ENCODE measurements at regions not wholly inside any gene's neighbourhood (a gene's known extent, or its start where the extent isn't known, plus 50 kb on each side); places are given as distances from the start of the nearest gene placed in this dataset.

DNA sequence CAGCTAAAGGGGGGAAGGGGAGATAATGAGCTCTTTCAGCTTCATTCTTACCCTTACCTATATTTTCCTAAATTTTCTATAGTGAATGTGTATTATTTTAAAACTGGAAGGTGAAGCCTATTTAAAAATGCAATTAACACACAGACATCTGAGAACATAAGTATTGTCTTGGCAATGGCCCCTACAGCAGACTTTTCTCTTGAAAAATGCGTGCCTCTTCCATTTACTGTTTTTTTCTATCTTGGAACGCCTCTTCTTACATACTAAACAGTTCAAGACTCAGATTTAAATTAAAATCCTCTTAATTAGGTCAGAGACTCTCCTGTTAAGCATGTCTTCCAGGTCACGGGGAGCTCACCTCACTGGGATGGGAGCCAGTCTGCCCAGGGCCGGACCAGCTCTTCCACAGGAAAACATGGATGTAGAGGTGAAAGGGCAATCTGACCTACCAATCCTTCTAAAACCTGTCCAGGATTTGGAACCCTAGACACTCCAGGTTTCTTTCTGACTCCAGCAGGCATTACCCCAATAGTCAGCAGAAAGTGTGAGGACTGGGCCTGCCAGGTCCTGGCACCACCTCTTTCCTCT is 137.3 kb downstream of the ZNF281 start:
- TF ChIP-seq EZH2 (IDR thresholded peaks at IDR 0.05; ENCODE audit: borderline replicate concordance, insufficient read depth, low read depth, low read length, poor library complexity, severe bottlenecking): no peak
- TF ChIP-seq CTCF (IDR thresholded peaks at IDR 0.05): no peak
- peaks cover 10% of the 10 kb centered on the region for H3K4me1 Mint-ChIP-seq
- H3K9me3 Mint-ChIP-seq (ENCODE audit: insufficient read depth): no peaks in the 10 kb centered on the region
- H3K27ac ChIP-seq (ENCODE audit: low read length in 2 of 2): no peak overlapping the region
- H3K27ac Mint-ChIP-seq: no peak overlapping the region
- DNase-seq (no peak), ATAC-seq (ENCODE audit: low read depth) (no peak)
- H2AFZ ChIP-seq (ENCODE audit: insufficient read depth, low read depth, low read length, poor library complexity, severe bottlenecking): no peak overlapping the region
- ChIA-PET CTCF (interaction anchor here (1.0 kb wide), 1 partner anchor 9 kb away, joined by 4 read pairs; no protein-coding TSS in a partner anchor), POLR2A (no interaction called here)
- no peaks in the 10 kb centered on the region for H3K27me3 ChIP-seq (replicated peaks in 1 of 4; ENCODE audit: control extremely low read depth in 1 of 4, control insufficient read depth in 3 of 4, insufficient read depth in 4 of 4, low read length in 3 of 4)
- no peak overlapping the region for H3K4me3 ChIP-seq (ENCODE audit: control extremely low read depth in 1 of 5, extremely low read depth in 1 of 5, insufficient read depth in 1 of 5, low read depth in 2 of 5, low read length in 4 of 5)
- intact Hi-C loops (cut with micrococcal nuclease): no loop called here
- H3K9me3 ChIP-seq (ENCODE audit: control extremely low read depth in 1 of 3, control insufficient read depth in 2 of 3, insufficient read depth in 1 of 3, low read length in 2 of 3): no peaks in the 10 kb centered on the region
- H3K4me1 ChIP-seq (ENCODE audit: control insufficient read depth in 2 of 2, insufficient read depth in 2 of 2, low read length in 2 of 2): peaks cover 6% of the 10 kb centered on the region in 2 donors
- no peak overlapping the region for H3K4me2 ChIP-seq (replicated peaks; ENCODE audit: low read depth, low read length, poor library complexity, severe bottlenecking)
- WGBS (ENCODE audit: insufficient coverage): 96% methylated on average over 2 of the region's 4 CpGs
- H3K79me2 ChIP-seq (ENCODE audit: control insufficient read depth, insufficient read depth, low read length): no peaks in the 10 kb centered on the region
- H3K27me3 Mint-ChIP-seq: no peaks in the 10 kb centered on the region
- no peak overlapping the region for H3K4me3 Mint-ChIP-seq
- H3K9ac ChIP-seq (ENCODE audit: low read length): no peak overlapping the region
- no peaks in the 10 kb centered on the region for H4K20me1 ChIP-seq (ENCODE audit: control insufficient read depth, insufficient read depth, low read length, poor library complexity, severe bottlenecking)
- H3K36me3 ChIP-seq (replicated peaks in 1 of 2; ENCODE audit: control extremely low read depth in 1 of 2, control insufficient read depth in 1 of 2, extremely low read depth in 1 of 2, insufficient read depth in 2 of 2, low read length in 1 of 2): no peaks in the 10 kb centered on the region

GRCh38 chr1:200269256-200269655 is 140.6 kb downstream of the ZNF281 start:
- Histone ChIP-seq H3K4me3 (ENCODE audit: control extremely low read depth in 1 of 5, extremely low read depth in 1 of 5, insufficient read depth in 1 of 5, low read depth in 2 of 5, low read length in 4 of 5) (no peak overlapping the region), H2AFZ (ENCODE audit: insufficient read depth, low read depth, low read length, poor library complexity, severe bottlenecking) (no peak overlapping the region), H3K4me2 (replicated peaks; ENCODE audit: low read depth, low read length, poor library complexity, severe bottlenecking) (no peak overlapping the region), H3K9me3 (ENCODE audit: control extremely low read depth in 1 of 3, control insufficient read depth in 2 of 3, insufficient read depth in 1 of 3, low read length in 2 of 3) (no peaks in the 10 kb centered on the region), H3K27me3 (replicated peaks in 1 of 4; ENCODE audit: control extremely low read depth in 1 of 4, control insufficient read depth in 3 of 4, insufficient read depth in 4 of 4, low read length in 3 of 4) (no peaks in the 10 kb centered on the region), H3K36me3 (replicated peaks in 1 of 2; ENCODE audit: control extremely low read depth in 1 of 2, control insufficient read depth in 1 of 2, extremely low read depth in 1 of 2, insufficient read depth in 2 of 2, low read length in 1 of 2) (no peaks in the 10 kb centered on the region), H3K4me1 (ENCODE audit: control insufficient read depth in 2 of 2, insufficient read depth in 2 of 2, low read length in 2 of 2) (peaks cover 10 to 13% of the 10 kb centered on the region in 2 donors), H3K9ac (ENCODE audit: low read length) (no peak overlapping the region), H3K27ac (ENCODE audit: low read length in 2 of 2) (no peak overlapping the region), H4K20me1 (ENCODE audit: control insufficient read depth, insufficient read depth, low read length, poor library complexity, severe bottlenecking) (no peaks in the 10 kb centered on the region), H3K79me2 (ENCODE audit: control insufficient read depth, insufficient read depth, low read length) (no peaks in the 10 kb centered on the region)
- no peak for ATAC-seq (ENCODE audit: low read depth)
- no peak for TF ChIP-seq EZH2 (IDR thresholded peaks at IDR 0.05; ENCODE audit: borderline replicate concordance, insufficient read depth, low read depth, low read length, poor library complexity, severe bottlenecking)
- no peak for TF ChIP-seq CTCF (IDR thresholded peaks at IDR 0.05)
- H3K4me1 Mint-ChIP-seq: peaks cover 17% of the 10 kb centered on the region
- H3K4me3 Mint-ChIP-seq: no peak overlapping the region
- DNase-seq: no peak
- ChIA-PET CTCF (interaction anchor here (1.0 to 1.4 kb wide), 3 partner anchors 10 to 15 kb away, joined by 3 read pairs; no protein-coding TSS in a partner anchor), POLR2A (no interaction called here)
- 100% methylated on average over 1 of the region's 1 CpG for WGBS (ENCODE audit: insufficient coverage)
- no peaks in the 10 kb centered on the region for H3K27me3 Mint-ChIP-seq
- no peak overlapping the region for H3K27ac Mint-ChIP-seq
- H3K9me3 Mint-ChIP-seq (ENCODE audit: insufficient read depth): no peaks in the 10 kb centered on the region
- intact Hi-C loops (cut with micrococcal nuclease): no loop called here
